DOHH2 (cell line): ENCODE measurements at regions not wholly inside any gene's neighbourhood (a gene's known extent, or its start where the extent isn't known, plus 50 kb on each side); places are given as distances from the start of the nearest gene placed in this dataset.

Experiments
- EZH2phosphoT487 ChIP-seq: fragments of 200-600 bp; sonication (generic); IDR thresholded peaks from 2 replicates; pipeline ENCODE4 v1.6.1; 2017; ENCODE audit warnings: borderline replicate concordance, mild to moderate bottlenecking, antibody characterized with exemption, low read length, moderate library complexity, mixed read lengths
- TF ChIP-seq, protein P1 (sequence below): fragments of 200-600 bp; sonication (generic); IDR thresholded peaks from one replicate; pipeline ENCODE4 v1.5.1; 2014; ENCODE audit warnings: antibody characterized with exemption, mild to moderate bottlenecking, low read depth, low read length; ENCODE audit not compliant: poor library complexity, severe bottlenecking

DNA sequence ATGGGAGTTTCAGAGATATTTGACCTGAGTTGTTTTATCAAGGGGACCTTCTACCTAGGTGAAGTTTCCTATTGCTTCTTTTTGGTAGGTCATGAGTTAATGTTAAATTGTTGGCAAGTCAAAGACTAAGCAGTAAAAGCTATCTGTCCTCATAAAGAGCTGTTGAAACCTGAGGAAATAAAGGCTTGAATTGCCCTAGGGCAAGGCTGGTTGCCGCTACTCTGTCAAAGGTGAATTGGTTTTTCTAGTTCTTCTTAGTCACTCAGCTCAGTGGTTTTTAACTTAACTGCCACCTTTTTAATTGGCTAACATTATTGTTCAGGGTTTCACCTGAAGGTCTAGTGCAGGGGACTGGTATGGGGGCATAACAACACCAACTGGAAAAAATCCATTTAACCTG lies 441.6 kb upstream of the FBXO33 start:
- no peak for TF ChIP-seq EZH2phosphoT487
- TF ChIP-seq, protein P1, sequence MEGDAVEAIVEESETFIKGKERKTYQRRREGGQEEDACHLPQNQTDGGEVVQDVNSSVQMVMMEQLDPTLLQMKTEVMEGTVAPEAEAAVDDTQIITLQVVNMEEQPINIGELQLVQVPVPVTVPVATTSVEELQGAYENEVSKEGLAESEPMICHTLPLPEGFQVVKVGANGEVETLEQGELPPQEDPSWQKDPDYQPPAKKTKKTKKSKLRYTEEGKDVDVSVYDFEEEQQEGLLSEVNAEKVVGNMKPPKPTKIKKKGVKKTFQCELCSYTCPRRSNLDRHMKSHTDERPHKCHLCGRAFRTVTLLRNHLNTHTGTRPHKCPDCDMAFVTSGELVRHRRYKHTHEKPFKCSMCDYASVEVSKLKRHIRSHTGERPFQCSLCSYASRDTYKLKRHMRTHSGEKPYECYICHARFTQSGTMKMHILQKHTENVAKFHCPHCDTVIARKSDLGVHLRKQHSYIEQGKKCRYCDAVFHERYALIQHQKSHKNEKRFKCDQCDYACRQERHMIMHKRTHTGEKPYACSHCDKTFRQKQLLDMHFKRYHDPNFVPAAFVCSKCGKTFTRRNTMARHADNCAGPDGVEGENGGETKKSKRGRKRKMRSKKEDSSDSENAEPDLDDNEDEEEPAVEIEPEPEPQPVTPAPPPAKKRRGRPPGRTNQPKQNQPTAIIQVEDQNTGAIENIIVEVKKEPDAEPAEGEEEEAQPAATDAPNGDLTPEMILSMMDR: no peak
